ENCODE measurements at regions not wholly inside any gene's neighbourhood (a gene's known extent, or its start where the extent isn't known, plus 50 kb on each side); places are given as distances from the start of the nearest gene placed in this dataset.
A peak's percentile ranks its signal among the peaks of the same experiment; 100 is the strongest.

DNA sequence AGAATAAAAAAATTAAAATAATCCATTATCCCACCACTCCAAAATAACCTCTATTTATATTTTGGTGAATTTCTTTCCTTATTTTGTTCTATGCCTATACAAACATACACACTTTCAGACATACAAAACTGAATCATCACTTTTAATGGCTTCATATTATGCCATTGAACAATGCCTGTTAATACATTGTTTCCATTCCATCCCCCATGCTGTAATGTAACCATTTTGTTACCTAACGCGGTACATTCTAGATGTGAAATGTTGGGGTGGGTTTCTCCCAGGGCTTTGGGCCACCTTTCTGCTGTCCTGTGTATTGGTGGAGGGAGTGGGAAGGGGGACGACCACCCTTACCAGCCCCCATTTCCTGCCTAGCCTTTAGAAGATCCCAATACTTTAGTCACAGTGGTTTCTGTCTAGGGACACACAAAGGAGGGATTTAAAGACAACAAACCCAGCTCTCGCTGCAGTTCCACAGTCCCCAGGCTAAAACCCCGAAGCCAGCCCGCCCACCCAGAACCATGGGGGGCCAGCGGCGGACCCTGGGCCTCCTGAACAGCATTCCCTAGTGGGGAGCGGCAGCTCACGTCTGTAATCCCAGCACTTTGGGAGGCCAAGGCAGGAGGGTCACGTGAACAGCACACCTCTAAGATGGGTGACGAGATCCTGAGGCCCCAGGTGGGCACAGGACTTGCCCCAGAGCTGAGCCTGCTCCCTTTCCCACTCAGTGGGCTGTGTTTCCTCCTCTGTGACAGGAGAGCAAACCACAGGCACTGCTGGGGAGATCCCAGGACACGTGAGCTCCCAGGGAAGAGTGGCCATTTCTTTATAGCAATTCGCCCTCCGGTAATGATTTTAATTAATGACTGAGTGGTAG, 56.9 kb upstream of the STXBP1 start (continued):
- TF ChIP-seq, protein P1, sequence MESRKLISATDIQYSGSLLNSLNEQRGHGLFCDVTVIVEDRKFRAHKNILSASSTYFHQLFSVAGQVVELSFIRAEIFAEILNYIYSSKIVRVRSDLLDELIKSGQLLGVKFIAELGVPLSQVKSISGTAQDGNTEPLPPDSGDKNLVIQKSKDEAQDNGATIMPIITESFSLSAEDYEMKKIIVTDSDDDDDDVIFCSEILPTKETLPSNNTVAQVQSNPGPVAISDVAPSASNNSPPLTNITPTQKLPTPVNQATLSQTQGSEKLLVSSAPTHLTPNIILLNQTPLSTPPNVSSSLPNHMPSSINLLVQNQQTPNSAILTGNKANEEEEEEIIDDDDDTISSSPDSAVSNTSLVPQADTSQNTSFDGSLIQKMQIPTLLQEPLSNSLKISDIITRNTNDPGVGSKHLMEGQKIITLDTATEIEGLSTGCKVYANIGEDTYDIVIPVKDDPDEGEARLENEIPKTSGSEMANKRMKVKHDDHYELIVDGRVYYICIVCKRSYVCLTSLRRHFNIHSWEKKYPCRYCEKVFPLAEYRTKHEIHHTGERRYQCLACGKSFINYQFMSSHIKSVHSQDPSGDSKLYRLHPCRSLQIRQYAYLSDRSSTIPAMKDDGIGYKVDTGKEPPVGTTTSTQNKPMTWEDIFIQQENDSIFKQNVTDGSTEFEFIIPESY (IDR thresholded peaks at IDR 0.05): no peak
- TF ChIP-seq, protein P2, sequence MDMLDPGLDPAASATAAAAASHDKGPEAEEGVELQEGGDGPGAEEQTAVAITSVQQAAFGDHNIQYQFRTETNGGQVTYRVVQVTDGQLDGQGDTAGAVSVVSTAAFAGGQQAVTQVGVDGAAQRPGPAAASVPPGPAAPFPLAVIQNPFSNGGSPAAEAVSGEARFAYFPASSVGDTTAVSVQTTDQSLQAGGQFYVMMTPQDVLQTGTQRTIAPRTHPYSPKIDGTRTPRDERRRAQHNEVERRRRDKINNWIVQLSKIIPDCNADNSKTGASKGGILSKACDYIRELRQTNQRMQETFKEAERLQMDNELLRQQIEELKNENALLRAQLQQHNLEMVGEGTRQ (IDR thresholded peaks at IDR 0.05; ENCODE audit: borderline replicate concordance, low read depth, low read length): no peak

DNA sequence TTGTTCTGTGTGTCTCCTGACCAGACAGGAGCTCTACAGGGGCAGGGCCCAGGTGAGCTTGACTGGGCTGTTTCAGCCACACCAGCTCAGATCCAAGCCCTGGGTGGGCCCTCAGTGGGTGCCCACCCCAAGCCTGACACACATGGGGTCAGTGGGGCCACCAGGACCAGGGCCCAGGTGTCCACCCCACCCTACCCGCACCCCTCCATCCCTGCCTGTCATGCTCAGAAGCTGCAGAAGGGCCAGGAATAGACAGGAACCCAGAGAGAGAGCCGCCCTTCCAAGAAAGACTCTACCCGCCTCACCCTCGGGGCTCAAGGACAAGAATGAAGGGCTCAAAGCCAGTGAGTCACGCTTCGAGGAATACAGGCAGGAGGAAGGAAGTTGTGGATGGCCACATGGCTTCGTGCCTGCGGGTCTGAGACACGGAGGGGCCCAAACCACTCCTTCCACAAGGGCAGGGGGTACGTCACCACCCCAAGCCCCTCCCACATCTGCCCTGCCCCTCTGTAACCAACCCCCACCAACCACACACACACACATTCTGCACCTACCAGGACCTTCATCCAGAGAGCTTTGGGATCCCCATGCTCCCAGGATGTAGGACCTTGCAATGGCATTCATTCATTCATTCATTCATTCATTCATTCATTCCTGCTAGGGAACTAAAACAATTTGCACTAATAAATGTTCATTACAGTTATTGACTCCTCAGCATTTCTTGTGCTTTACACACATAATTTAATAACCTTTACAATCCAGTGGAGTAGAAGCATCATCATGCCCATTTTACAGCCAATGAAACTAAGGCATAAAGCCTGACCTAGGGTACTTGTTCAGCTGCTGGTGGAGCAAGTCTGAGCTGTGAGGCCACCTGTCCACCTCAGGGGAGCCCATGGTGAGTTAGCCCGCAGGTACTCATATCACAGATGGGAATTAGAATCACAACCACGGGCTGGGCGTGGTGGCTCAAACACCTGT, 55.9 kb upstream of the STXBP1 start:
- ChIA-PET CTCF (interaction anchor here (0.6 kb wide), 1 partner anchor 222 kb away, joined by 4 read pairs; the partner anchor contains the start of gene SH2D3C), SMC1A (ENCODE audit: uncharacterized antibody, unreplicated experiment) (interaction anchor here (0.9 kb wide), 1 partner anchor 31 kb away, joined by 3 read pairs; no protein-coding TSS in a partner anchor), RAD21 (ENCODE audit: unreplicated experiment) (no interaction called here), POLR2A (no interaction called here)
- no TSS peak for BruUV-seq (replicated peaks)
- ATAC-seq: peak; percentile 76
- Histone ChIP-seq H3K4me3 (no peak overlapping the region), H3K27ac (ENCODE audit: control insufficient read depth, insufficient read depth) (no peak overlapping the region), H3K9ac (ENCODE audit: control insufficient read depth, insufficient read depth, low read length) (no peak overlapping the region), H3K36me3 (ENCODE audit: control insufficient read depth in 2 of 2, insufficient read depth in 2 of 2, low read length in 1 of 2) (no peaks in the 10 kb centered on the region), H3K4me1 (ENCODE audit: control insufficient read depth, insufficient read depth, low read length) (no peaks in the 10 kb centered on the region), H4K20me1 (ENCODE audit: control insufficient read depth, insufficient read depth) (no peaks in the 10 kb centered on the region), H3K9me3 (replicated peaks; ENCODE audit: control insufficient read depth, insufficient read depth, low read length) (no peaks in the 10 kb centered on the region), H3K79me2 (ENCODE audit: control insufficient read depth, insufficient read depth, low read length) (no peaks in the 10 kb centered on the region), H3K27me3 (replicated peaks in 1 of 2; ENCODE audit: control insufficient read depth in 2 of 2, insufficient read depth in 2 of 2, low read length in 1 of 2) (no peaks in the 10 kb centered on the region), H2AFZ (ENCODE audit: control insufficient read depth, low read depth, low read length) (no peak overlapping the region), H3K4me2 (ENCODE audit: control insufficient read depth, insufficient read depth) (no peak overlapping the region)
- TF ChIP-seq RUNX3 (IDR thresholded peaks at IDR 0.05; ENCODE audit: low read length) (no peak), ZNF24 (IDR thresholded peaks at IDR 0.05) (peak; percentile 95), PAX5 (IDR thresholded peaks at IDR 0.05; ENCODE audit: borderline replicate concordance, low read depth, low read length) (0 out of 2 replicates have a peak, but pooled peaks have one; percentile 33)
- intact Hi-C loops (cut with micrococcal nuclease; ENCODE audit: unreplicated experiment): no loop called here
- in situ Hi-C loops (cut with MboI): no loop called here
- DNase-seq (ENCODE audit: low read depth, low spot score): peak; percentile 24
- WGBS (ENCODE audit: insufficient coverage, insufficient replicate concordance, low lambda C conversion rate, missing lambda C conversion rate): 14% methylated on average over 13 of the region's 13 CpGs
- no peak for FAIRE-seq

Measured in GM12878 (cell line).